ENCODE measurements at regions not wholly inside any gene's neighbourhood (a gene's known extent, or its start where the extent isn't known, plus 50 kb on each side); places are given as distances from the start of the nearest gene placed in this dataset.
A peak's percentile ranks its signal among the peaks of the same experiment; 100 is the strongest.

DNA sequence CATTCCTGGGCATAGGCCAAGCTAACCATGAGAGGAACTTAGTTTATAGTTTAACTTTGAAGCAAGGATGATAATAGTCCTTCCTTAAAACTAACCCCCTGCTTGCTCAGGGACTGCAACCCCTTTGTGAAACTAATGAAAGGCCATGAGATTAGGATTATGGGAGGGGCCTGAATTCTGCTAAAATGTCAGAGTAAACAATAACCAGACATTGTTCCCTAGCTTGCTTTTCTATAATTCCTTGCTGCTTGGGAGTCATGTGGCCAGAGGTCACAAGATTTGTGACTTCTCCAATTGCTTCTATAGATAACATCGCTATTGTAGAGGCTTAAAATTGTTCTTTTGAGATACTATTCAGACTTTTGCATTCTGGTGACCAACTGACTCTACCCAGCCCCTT, 634.0 kb downstream of the TBC1D4 start:
- no peaks in the 10 kb centered on the region for H3K27me3 ChIP-seq (ENCODE audit: control insufficient read depth in 3 of 3, insufficient read depth in 3 of 3, low read length in 2 of 3)
- ATAC-seq (ENCODE audit: insufficient read depth, low FRiP score) (no peak), DNase-seq (no peak)
- H3K9me3 ChIP-seq (ENCODE audit: control insufficient read depth in 4 of 4, insufficient read depth in 3 of 4, low read length in 3 of 4) = peaks cover 0 to 3% (median 0%) of the 10 kb centered on the region in 4 donors
- WGBS, 2 donors = 71 to 92% methylated on average over 1 of the region's 1 CpG
- H3K36me3 ChIP-seq (ENCODE audit: control insufficient read depth in 4 of 4, insufficient read depth in 4 of 4, low read length in 4 of 4) = no peaks in the 10 kb centered on the region
- H3K4me3 ChIP-seq = no peak overlapping the region
- H3K4me1 ChIP-seq (ENCODE audit: control insufficient read depth in 5 of 5, insufficient read depth in 5 of 5, low read length in 5 of 5) = no peaks in the 10 kb centered on the region
- TF ChIP-seq, protein P1, sequence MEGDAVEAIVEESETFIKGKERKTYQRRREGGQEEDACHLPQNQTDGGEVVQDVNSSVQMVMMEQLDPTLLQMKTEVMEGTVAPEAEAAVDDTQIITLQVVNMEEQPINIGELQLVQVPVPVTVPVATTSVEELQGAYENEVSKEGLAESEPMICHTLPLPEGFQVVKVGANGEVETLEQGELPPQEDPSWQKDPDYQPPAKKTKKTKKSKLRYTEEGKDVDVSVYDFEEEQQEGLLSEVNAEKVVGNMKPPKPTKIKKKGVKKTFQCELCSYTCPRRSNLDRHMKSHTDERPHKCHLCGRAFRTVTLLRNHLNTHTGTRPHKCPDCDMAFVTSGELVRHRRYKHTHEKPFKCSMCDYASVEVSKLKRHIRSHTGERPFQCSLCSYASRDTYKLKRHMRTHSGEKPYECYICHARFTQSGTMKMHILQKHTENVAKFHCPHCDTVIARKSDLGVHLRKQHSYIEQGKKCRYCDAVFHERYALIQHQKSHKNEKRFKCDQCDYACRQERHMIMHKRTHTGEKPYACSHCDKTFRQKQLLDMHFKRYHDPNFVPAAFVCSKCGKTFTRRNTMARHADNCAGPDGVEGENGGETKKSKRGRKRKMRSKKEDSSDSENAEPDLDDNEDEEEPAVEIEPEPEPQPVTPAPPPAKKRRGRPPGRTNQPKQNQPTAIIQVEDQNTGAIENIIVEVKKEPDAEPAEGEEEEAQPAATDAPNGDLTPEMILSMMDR (IDR thresholded peaks at IDR 0.05; ENCODE audit: control extremely low read depth, extremely low read depth) = no peak
- H3K9ac ChIP-seq (ENCODE audit: insufficient read depth in 1 of 2, low read length in 2 of 2) = no peak overlapping the region
- no peak overlapping the region for H3K27ac ChIP-seq (ENCODE audit: low read depth in 1 of 2, low read length in 1 of 2)

DNA sequence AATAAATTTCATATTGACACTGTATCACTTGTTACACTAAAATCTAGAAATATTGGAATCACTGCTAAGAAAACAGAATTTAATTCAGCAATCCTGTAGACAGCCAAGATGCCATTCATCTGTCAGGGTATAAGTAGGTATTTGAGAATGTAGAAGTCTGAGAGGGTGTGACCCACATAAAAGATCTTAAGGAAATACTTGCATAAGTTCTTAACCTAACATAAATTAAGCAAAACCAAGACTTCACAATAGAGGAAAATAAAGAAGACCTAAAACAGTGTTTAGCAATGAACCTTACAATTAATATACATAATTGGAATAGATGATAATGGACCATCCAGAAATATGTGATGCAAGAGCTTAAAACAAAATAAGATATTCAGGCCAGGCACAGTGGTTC, 636.2 kb downstream of the TBC1D4 start:
- ATAC-seq (ENCODE audit: insufficient read depth, low FRiP score) = no peak
- peaks cover 0 to 3% (median 0%) of the 10 kb centered on the region in 4 donors for H3K9me3 ChIP-seq (ENCODE audit: control insufficient read depth in 4 of 4, insufficient read depth in 3 of 4, low read length in 3 of 4)
- no peak overlapping the region for H3K9ac ChIP-seq (ENCODE audit: insufficient read depth in 1 of 2, low read length in 2 of 2)
- TF ChIP-seq, protein P1 (IDR thresholded peaks at IDR 0.05; ENCODE audit: control extremely low read depth, extremely low read depth) = no peak
- no peak overlapping the region for H3K27ac ChIP-seq (ENCODE audit: low read depth in 1 of 2, low read length in 1 of 2)
- H3K36me3 ChIP-seq (ENCODE audit: control insufficient read depth in 4 of 4, insufficient read depth in 4 of 4, low read length in 4 of 4) = no peaks in the 10 kb centered on the region
- H3K4me3 ChIP-seq = no peak overlapping the region
- no peaks in the 10 kb centered on the region for H3K4me1 ChIP-seq (ENCODE audit: control insufficient read depth in 5 of 5, insufficient read depth in 5 of 5, low read length in 5 of 5)
- no peaks in the 10 kb centered on the region for H3K27me3 ChIP-seq (ENCODE audit: control insufficient read depth in 3 of 3, insufficient read depth in 3 of 3, low read length in 2 of 3)
- DNase-seq = no peak

DNA sequence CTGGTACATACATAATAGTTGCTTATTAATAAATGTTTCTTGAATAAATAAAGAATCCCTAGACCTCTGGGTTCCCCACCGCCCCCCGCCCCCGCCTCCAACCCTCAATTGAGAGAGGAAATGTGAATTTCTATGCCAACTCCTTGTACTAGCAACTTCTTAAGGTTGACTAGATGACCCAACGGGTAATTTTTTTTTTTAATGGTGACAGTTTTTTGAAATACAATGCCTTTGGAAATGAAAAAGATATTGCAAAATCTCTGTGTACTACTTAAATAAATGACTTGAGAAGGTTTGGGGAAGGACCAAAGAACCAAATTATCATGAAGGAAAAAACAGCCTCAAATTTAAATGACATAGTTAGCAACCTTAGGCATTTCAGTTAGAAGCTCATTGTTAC, 640.3 kb downstream of the TBC1D4 start:
- H3K4me1 ChIP-seq (ENCODE audit: control insufficient read depth in 5 of 5, insufficient read depth in 5 of 5, low read length in 5 of 5) = no peaks in the 10 kb centered on the region
- no peak overlapping the region for H3K4me3 ChIP-seq
- TF ChIP-seq, protein P1 (IDR thresholded peaks at IDR 0.05; ENCODE audit: control extremely low read depth, extremely low read depth) = no peak
- WGBS, 2 donors = 78 to 87% methylated on average over 4 of the region's 4 CpGs
- peaks cover 0 to 6% (median 0%) of the 10 kb centered on the region in 4 donors for H3K9me3 ChIP-seq (ENCODE audit: control insufficient read depth in 4 of 4, insufficient read depth in 3 of 4, low read length in 3 of 4)
- ATAC-seq (ENCODE audit: insufficient read depth, low FRiP score) (no peak), DNase-seq (peak in 2 of 3 donors; percentile 69 to 75)
- H3K27ac ChIP-seq (ENCODE audit: low read depth in 1 of 2, low read length in 1 of 2) = no peak overlapping the region
- no peaks in the 10 kb centered on the region for H3K36me3 ChIP-seq (ENCODE audit: control insufficient read depth in 4 of 4, insufficient read depth in 4 of 4, low read length in 4 of 4)
- no peaks in the 10 kb centered on the region for H3K27me3 ChIP-seq (ENCODE audit: control insufficient read depth in 3 of 3, insufficient read depth in 3 of 3, low read length in 2 of 3)
- no peak overlapping the region for H3K9ac ChIP-seq (ENCODE audit: insufficient read depth in 1 of 2, low read length in 2 of 2)

DNA sequence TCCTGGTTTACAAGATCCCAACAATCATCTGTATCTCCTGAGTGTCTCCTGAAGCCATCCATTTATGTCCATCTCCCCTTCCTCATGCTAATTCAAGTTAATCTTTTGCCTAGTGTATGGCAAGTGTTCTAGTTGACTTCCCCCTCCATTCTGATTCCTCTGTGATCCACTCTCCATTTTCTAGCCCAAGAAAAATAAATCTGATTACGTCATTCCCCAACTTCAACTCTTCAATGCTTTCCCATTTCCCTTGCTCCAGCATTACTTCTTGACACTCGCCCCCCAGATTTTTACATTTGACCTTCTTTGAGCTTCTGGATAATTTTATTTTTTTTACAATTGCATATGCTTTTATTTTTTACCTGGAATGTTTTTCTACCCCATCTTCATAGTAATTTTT, 640.8 kb downstream of the TBC1D4 start:
- H3K36me3 ChIP-seq (ENCODE audit: control insufficient read depth in 4 of 4, insufficient read depth in 4 of 4, low read length in 4 of 4) = no peaks in the 10 kb centered on the region
- no peak overlapping the region for H3K9ac ChIP-seq (ENCODE audit: insufficient read depth in 1 of 2, low read length in 2 of 2)
- H3K9me3 ChIP-seq (ENCODE audit: control insufficient read depth in 4 of 4, insufficient read depth in 3 of 4, low read length in 3 of 4) = peaks cover 0 to 6% (median 0%) of the 10 kb centered on the region in 4 donors
- no peaks in the 10 kb centered on the region for H3K27me3 ChIP-seq (ENCODE audit: control insufficient read depth in 3 of 3, insufficient read depth in 3 of 3, low read length in 2 of 3)
- no peak for ATAC-seq (ENCODE audit: insufficient read depth, low FRiP score)
- TF ChIP-seq, protein P1 (IDR thresholded peaks at IDR 0.05; ENCODE audit: control extremely low read depth, extremely low read depth) = no peak
- no peaks in the 10 kb centered on the region for H3K4me1 ChIP-seq (ENCODE audit: control insufficient read depth in 5 of 5, insufficient read depth in 5 of 5, low read length in 5 of 5)
- H3K4me3 ChIP-seq = no peak overlapping the region
- H3K27ac ChIP-seq (ENCODE audit: low read depth in 1 of 2, low read length in 1 of 2) = no peak overlapping the region
- 81 to 93% methylated on average over 2 of the region's 2 CpGs for WGBS, 2 donors
- DNase-seq = peak in 1 of 3 donors; percentile 11
